WTC11 (cell line): ENCODE measurements at regions not wholly inside any gene's neighbourhood (a gene's known extent, or its start where the extent isn't known, plus 50 kb on each side); places are given as distances from the start of the nearest gene placed in this dataset.

Source experiments
- ATAC-seq: fragments of 200-7000 bp; cut with Tn5 transposase; 2 replicates; pipeline ENCODE4 v1.10.0; 2021; ENCODE audit warnings: mild to moderate bottlenecking, moderate library complexity
- CTCF ChIA-PET: fragments of 300-600 bp; sonication (Branson Sonifier 250); formaldehyde crosslinking; loops from one replicate; lab custom pipeline; 2021; ENCODE audit warnings: antibody characterized with exemption; lab: Charles Lee
- POLR2A ChIA-PET: fragments of 350-600 bp; sonication (Branson Sonifier 250); formaldehyde crosslinking; loops from one replicate; lab custom pipeline; 2021; ENCODE audit warnings: antibody characterized with exemption; lab: Charles Lee
- DNase-seq: peaks from one replicate; pipeline ENCODE4 v3.0.0; 2021; ENCODE audit warnings: low spot score
- H3K27ac Mint-ChIP-seq: 2 replicates; pipeline ENCODE4 v1.8.0; 2021; ENCODE audit warnings: mixed read lengths
- H3K27me3 Mint-ChIP-seq: 2 replicates; pipeline ENCODE4 v1.8.0; 2021; ENCODE audit warnings: low read depth, mild to moderate bottlenecking, moderate library complexity, mixed read lengths
- H3K36me3 Mint-ChIP-seq: 2 replicates; pipeline ENCODE4 v1.8.0; 2021; ENCODE audit warnings: mixed read lengths
- H3K4me1 Mint-ChIP-seq: 2 replicates; pipeline ENCODE4 v1.8.0; 2022; ENCODE audit warnings: mixed read lengths
- H3K4me3 Mint-ChIP-seq: 2 replicates; pipeline ENCODE4 v1.8.0; 2021; ENCODE audit warnings: mild to moderate bottlenecking, moderate library complexity, mixed read lengths
- H3K9me3 Mint-ChIP-seq: 2 replicates; pipeline ENCODE4 v1.8.0; 2021; ENCODE audit warnings: mixed read lengths
- CREM ChIP-seq: sonication (generic); formaldehyde crosslinking; IDR thresholded peaks from 2 replicates; pipeline ENCODE4 v1.8.1; 2022; ENCODE audit warnings: mild to moderate bottlenecking, missing genetic modification reagents, moderate library complexity
- ESRRA ChIP-seq: sonication (generic); formaldehyde crosslinking; IDR thresholded peaks from 2 replicates; pipeline ENCODE4 v1.8.1; 2022; ENCODE audit warnings: mild to moderate bottlenecking, missing genetic modification reagents, borderline replicate concordance
- KAT7 ChIP-seq: sonication (generic); formaldehyde crosslinking; IDR thresholded peaks from 2 replicates; pipeline ENCODE4 v1.8.1; 2023; ENCODE audit warnings: missing genetic modification reagents, mild to moderate bottlenecking, borderline replicate concordance
- NFE2L1 ChIP-seq: sonication (generic); formaldehyde crosslinking; IDR thresholded peaks from 2 replicates; pipeline ENCODE4 v1.8.1; 2023; ENCODE audit warnings: missing genetic modification reagents
- SMAD4 ChIP-seq: sonication (generic); formaldehyde crosslinking; IDR thresholded peaks from 2 replicates; pipeline ENCODE4 v1.8.0; 2022; ENCODE audit warnings: mild to moderate bottlenecking, missing genetic modification reagents
- SP1 ChIP-seq: sonication (generic); formaldehyde crosslinking; conservative IDR thresholded peaks from 2 replicates; pipeline ENCODE4 v1.8.1; 2022; ENCODE audit warnings: missing genetic modification reagents
- TEAD4 ChIP-seq: sonication (generic); formaldehyde crosslinking; IDR thresholded peaks from 2 replicates; pipeline ENCODE4 v1.8.0; 2022; ENCODE audit warnings: mild to moderate bottlenecking, missing genetic modification reagents
- ZBTB43 ChIP-seq: sonication (generic); formaldehyde crosslinking; IDR thresholded peaks from 2 replicates; pipeline ENCODE4 v1.8.1; 2023; ENCODE audit warnings: mild to moderate bottlenecking, missing genetic modification reagents
- ZMAT4 ChIP-seq: fragments of 250-450 bp; sonication (Bioruptor Pico); IDR thresholded peaks from 2 replicates; pipeline ENCODE4 v1.9.0; 2021; ENCODE audit warnings: mild to moderate bottlenecking
- TF ChIP-seq, protein P1 (sequence below): sonication (generic); formaldehyde crosslinking; IDR thresholded peaks from 2 replicates; pipeline ENCODE4 v1.8.1; 2022; ENCODE audit warnings: mild to moderate bottlenecking, missing genetic modification reagents, moderate library complexity, borderline replicate concordance
- TF ChIP-seq, protein P2 (sequence below): sonication (generic); formaldehyde crosslinking; IDR thresholded peaks from 2 replicates; pipeline ENCODE4 v1.8.1; 2022; ENCODE audit warnings: low read depth, mild to moderate bottlenecking, moderate library complexity, missing genetic modification reagents, borderline replicate concordance
- TF ChIP-seq, protein P3 (sequence below): sonication (generic); formaldehyde crosslinking; IDR thresholded peaks from 2 replicates; pipeline ENCODE4 v1.8.0; 2022; ENCODE audit warnings: mild to moderate bottlenecking, missing genetic modification reagents
- TF ChIP-seq, protein P4 (sequence below): sonication (generic); formaldehyde crosslinking; IDR thresholded peaks from 2 replicates; pipeline ENCODE4 v1.8.1; 2023; ENCODE audit warnings: mild to moderate bottlenecking, missing genetic modification reagents, moderate library complexity
- TF ChIP-seq, protein P5 (sequence below): sonication (generic); formaldehyde crosslinking; IDR thresholded peaks from 2 replicates; pipeline ENCODE4 v1.8.1; 2023; ENCODE audit warnings: mild to moderate bottlenecking, missing genetic modification reagents, borderline replicate concordance

GRCh38 chr16:55255733-55256282 is 68.2 kb upstream of the IRX6 start (continued):
- TF ChIP-seq, protein P1, sequence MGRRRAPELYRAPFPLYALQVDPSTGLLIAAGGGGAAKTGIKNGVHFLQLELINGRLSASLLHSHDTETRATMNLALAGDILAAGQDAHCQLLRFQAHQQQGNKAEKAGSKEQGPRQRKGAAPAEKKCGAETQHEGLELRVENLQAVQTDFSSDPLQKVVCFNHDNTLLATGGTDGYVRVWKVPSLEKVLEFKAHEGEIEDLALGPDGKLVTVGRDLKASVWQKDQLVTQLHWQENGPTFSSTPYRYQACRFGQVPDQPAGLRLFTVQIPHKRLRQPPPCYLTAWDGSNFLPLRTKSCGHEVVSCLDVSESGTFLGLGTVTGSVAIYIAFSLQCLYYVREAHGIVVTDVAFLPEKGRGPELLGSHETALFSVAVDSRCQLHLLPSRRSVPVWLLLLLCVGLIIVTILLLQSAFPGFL (CRISPR knock-in tag): no peak
- no peak for TF ChIP-seq TEAD4 (CRISPR knock-in tag)
- TF ChIP-seq ZBTB43 (CRISPR knock-in tag): no peak
- TF ChIP-seq, protein P2, sequence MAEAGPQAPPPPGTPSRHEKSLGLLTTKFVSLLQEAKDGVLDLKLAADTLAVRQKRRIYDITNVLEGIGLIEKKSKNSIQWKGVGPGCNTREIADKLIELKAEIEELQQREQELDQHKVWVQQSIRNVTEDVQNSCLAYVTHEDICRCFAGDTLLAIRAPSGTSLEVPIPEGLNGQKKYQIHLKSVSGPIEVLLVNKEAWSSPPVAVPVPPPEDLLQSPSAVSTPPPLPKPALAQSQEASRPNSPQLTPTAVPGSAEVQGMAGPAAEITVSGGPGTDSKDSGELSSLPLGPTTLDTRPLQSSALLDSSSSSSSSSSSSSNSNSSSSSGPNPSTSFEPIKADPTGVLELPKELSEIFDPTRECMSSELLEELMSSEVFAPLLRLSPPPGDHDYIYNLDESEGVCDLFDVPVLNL (CRISPR knock-in tag): no peak

- peaks cover 5% of the 10 kb centered on the region for H3K36me3 Mint-ChIP-seq
- POLR2A ChIA-PET: no interaction called here
- H3K9me3 Mint-ChIP-seq: peaks cover 19% of the 10 kb centered on the region
These were observed 67.5 kb upstream of the IRX6 start for GRCh38 chr16:55256412-55257016.

More at GRCh38 chr16:55256412-55257016, 67.5 kb upstream of the IRX6 start:
- ATAC-seq (no peak), DNase-seq (no peak)
- Mint-ChIP-seq H3K27ac (no peak overlapping the region), H3K4me3 (no peak overlapping the region), H3K27me3 (no peaks in the 10 kb centered on the region), H3K4me1 (no peaks in the 10 kb centered on the region)
- TF ChIP-seq ESRRA (CRISPR knock-in tag) (no peak), NFE2L1 (CRISPR knock-in tag) (no peak), SP1 (CRISPR knock-in tag) (no peak), KAT7 (no peak), SMAD4 (CRISPR knock-in tag) (no peak), CREM (CRISPR knock-in tag) (no peak), ZMAT4 (CRISPR knock-in tag) (no peak)
- TF ChIP-seq, protein P3, sequence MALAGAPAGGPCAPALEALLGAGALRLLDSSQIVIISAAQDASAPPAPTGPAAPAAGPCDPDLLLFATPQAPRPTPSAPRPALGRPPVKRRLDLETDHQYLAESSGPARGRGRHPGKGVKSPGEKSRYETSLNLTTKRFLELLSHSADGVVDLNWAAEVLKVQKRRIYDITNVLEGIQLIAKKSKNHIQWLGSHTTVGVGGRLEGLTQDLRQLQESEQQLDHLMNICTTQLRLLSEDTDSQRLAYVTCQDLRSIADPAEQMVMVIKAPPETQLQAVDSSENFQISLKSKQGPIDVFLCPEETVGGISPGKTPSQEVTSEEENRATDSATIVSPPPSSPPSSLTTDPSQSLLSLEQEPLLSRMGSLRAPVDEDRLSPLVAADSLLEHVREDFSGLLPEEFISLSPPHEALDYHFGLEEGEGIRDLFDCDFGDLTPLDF (CRISPR knock-in tag): no peak
- TF ChIP-seq, protein P4, sequence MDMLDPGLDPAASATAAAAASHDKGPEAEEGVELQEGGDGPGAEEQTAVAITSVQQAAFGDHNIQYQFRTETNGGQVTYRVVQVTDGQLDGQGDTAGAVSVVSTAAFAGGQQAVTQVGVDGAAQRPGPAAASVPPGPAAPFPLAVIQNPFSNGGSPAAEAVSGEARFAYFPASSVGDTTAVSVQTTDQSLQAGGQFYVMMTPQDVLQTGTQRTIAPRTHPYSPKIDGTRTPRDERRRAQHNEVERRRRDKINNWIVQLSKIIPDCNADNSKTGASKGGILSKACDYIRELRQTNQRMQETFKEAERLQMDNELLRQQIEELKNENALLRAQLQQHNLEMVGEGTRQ (CRISPR knock-in tag): no peak
- TF ChIP-seq, protein P5, sequence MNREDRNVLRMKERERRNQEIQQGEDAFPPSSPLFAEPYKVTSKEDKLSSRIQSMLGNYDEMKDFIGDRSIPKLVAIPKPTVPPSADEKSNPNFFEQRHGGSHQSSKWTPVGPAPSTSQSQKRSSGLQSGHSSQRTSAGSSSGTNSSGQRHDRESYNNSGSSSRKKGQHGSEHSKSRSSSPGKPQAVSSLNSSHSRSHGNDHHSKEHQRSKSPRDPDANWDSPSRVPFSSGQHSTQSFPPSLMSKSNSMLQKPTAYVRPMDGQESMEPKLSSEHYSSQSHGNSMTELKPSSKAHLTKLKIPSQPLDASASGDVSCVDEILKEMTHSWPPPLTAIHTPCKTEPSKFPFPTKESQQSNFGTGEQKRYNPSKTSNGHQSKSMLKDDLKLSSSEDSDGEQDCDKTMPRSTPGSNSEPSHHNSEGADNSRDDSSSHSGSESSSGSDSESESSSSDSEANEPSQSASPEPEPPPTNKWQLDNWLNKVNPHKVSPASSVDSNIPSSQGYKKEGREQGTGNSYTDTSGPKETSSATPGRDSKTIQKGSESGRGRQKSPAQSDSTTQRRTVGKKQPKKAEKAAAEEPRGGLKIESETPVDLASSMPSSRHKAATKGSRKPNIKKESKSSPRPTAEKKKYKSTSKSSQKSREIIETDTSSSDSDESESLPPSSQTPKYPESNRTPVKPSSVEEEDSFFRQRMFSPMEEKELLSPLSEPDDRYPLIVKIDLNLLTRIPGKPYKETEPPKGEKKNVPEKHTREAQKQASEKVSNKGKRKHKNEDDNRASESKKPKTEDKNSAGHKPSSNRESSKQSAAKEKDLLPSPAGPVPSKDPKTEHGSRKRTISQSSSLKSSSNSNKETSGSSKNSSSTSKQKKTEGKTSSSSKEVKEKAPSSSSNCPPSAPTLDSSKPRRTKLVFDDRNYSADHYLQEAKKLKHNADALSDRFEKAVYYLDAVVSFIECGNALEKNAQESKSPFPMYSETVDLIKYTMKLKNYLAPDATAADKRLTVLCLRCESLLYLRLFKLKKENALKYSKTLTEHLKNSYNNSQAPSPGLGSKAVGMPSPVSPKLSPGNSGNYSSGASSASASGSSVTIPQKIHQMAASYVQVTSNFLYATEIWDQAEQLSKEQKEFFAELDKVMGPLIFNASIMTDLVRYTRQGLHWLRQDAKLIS (CRISPR knock-in tag): no peak
- CTCF ChIA-PET: interaction anchor here (0.6 to 1.6 kb wide), 3 partner anchors 85 to 299 kb away, joined by 4 to 19 read pairs (median 6); no protein-coding TSS in a partner anchor
